HFF-Myc (cell line): ENCODE measurements at regions not wholly inside any gene's neighbourhood (a gene's known extent, or its start where the extent isn't known, plus 50 kb on each side); places are given as distances from the start of the nearest gene placed in this dataset.

Experiments used
- DNase-seq: peaks from one replicate; pipeline ENCODE4 v3.0.0-alpha.2; 2011; ENCODE audit warnings: low read depth; ENCODE audit errors: extremely low read depth
- H3K4me3 ChIP-seq: replicated peaks from 2 replicates; pipeline ENCODE4 v1.5.1; 2011; ENCODE audit warnings: low read depth, mild to moderate bottlenecking, control low read depth, low read length
- CTCF ChIP-seq: IDR thresholded peaks from 2 replicates; pipeline ENCODE4 v1.5.1; 2012; ENCODE audit warnings: mild to moderate bottlenecking, low read depth, low read length, control low read depth; ENCODE audit errors: missing control alignments

- no peak for TF ChIP-seq CTCF
- no peak for DNase-seq
- no peak overlapping the region for H3K4me3 ChIP-seq
Observed at GRCh38 chr4:155143512-155143911, 64.9 kb upstream of the NPY2R start.
